ENCODE measurements at regions not wholly inside any gene's neighbourhood (a gene's known extent, or its start where the extent isn't known, plus 50 kb on each side); places are given as distances from the start of the nearest gene placed in this dataset.

DNA sequence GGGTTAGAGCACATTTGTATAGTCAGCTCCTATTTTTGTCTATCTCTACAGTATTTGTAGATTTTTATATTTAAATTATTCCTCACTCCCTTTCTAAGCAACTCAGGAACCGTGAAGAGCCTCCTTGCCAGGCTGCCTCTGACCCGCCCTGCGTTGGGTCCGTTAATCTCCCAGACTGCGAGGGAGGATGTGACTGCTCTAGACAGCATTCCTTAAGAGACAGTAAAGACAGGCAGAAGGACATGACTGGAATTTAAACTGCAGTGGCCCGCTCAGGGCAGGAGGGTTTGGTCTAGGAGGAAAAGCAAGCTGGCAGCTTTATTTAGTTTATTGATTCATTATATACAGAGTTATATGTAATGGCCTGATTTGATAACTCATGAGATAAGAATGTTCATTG, 413.7 kb downstream of the TMEM135 start:
- FAIRE-seq (no peak), DNase-seq (ENCODE audit: extremely low spot score, insufficient read length, low read depth) (no peak)

DNA sequence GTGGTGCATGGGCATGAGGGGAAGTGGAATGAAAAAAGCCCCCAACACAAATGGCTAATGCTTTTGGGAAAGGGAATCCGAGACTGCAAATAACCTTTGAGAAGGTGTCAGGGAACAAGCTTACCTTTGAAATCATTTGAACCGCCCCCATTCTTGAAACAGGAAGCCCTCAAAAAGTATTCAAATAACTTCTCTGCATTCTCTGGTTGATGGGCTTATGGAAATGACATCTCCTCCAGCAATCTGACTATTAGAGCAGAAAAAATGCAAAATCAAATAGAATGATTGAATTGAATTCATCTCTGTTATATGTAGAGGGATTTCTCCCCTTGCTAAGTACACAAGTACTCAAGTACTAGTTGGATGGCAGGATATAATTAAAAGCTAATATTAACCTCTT, 409.9 kb downstream of the TMEM135 start:
- DNase-seq (ENCODE audit: extremely low spot score, insufficient read length, low read depth) (no peak), FAIRE-seq (no peak)

DNA sequence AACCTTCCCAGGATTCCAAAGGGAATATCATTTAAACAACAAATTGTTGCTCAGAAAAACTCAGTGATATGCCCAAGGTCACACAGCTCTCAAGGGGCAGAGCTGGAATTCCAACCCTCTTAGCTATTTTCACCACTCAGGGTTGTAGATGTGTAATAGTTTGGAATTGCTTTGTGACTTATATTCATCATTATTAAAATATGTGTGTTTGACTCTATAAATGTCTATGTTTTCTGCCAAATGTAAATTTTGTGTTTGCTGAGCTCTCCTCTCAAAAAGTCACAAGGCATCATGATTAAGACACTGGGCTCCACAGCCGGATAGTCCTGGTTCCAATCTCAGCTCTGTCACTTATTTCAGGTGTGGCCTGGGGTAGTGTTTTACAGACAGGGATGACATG, 407.3 kb downstream of the TMEM135 start:
- no peak for FAIRE-seq
- no peak for DNase-seq (ENCODE audit: extremely low spot score, insufficient read length, low read depth)

DNA sequence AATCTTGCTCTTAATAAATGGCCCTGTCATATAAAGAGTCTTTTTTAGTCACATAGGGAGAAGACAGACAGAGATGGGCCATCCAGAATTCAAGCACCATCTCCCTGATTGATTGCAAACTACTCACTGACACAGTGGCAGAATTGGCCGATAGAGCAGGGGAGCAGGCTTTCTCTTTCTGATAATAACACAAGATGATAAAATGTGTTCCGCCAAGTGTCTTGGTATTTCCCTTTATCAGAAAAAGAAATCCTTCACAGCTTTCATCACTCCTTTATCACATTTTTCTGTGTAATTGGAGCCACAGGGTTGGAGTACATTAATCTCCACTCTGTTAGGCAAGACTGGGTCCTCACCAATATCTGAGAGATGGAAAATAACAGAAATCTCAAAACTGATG, 406.0 kb downstream of the TMEM135 start:
- FAIRE-seq: no peak
- no peak for DNase-seq (ENCODE audit: extremely low spot score, insufficient read length, low read depth)

DNA sequence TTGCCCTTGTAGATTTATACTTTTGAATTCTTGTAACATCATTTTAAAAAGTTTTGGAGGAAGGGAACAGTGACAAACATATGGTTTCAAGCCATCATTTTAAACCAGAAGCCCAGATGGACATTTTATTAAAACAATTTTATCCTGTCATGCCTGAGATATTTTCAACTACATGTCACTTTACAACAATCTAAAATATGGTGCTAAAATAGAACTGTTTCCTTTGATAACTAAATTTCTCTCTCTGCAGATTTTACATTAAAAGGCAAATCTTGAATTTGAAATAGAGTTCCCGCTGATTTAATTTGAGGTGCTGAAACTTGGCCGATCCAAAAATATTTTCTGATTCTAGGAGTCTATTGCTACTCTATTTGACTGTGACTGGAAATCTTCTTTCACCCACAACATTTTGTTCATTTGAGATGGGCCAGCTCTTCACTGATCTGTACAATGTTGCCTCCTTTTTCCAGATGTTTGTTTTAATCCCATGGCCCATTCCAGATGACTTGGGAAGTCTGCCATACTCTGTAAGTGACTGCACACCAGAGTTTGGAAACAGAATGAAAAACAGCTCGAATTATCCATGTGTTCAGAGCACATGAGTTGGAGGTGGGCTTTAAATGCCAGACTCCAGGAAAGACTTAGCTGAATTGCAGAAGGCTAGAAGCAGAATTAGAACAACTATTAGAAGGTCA, 402.5 kb downstream of the TMEM135 start:
- DNase-seq (ENCODE audit: extremely low spot score, insufficient read length, low read depth): no peak
- FAIRE-seq: no peak

DNA sequence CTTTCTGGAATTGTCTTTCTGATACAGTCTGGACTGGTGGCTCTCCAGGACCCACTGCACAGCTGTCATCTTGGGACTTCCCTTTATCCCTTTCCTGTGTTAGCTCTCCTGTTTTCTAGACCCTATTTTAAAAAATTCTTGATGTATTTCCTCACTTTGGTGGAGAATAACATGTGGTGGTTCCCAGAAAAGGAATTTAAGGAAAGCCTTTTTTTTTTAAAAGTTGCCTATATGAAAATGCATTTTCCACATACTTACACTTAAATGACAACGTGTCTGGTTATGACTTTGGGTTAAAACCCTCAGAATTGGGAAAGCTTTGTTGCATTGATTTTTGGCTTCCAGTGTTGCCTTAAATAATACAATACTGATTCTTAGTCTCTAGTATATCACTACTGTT, 400.7 kb downstream of the TMEM135 start:
- FAIRE-seq: no peak

DNA sequence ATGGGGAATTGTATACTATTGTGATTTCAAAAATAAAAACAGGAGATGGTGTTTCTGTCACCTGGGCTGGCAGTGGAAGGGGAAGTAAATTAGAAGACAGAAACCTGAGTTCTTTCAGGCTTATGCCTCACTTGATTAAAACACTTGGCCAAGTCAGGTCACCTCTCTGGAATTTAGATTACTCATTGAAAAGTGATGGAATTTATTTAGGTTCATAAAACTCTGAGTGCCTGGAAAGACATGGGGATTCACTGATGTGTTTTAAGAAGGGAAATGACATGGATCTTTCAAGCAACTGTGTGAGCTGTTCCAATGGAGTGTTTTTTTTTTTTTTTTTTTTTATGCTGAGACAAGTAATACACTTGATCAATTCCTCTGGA, 400.1 kb downstream of the TMEM135 start:
- no peak for DNase-seq (ENCODE audit: extremely low spot score, insufficient read length, low read depth)
- FAIRE-seq: no peak

More for the DNA sequence above, 400.7 kb downstream of the TMEM135 start:
- no peak for DNase-seq (ENCODE audit: extremely low spot score, insufficient read length, low read depth)

DNA sequence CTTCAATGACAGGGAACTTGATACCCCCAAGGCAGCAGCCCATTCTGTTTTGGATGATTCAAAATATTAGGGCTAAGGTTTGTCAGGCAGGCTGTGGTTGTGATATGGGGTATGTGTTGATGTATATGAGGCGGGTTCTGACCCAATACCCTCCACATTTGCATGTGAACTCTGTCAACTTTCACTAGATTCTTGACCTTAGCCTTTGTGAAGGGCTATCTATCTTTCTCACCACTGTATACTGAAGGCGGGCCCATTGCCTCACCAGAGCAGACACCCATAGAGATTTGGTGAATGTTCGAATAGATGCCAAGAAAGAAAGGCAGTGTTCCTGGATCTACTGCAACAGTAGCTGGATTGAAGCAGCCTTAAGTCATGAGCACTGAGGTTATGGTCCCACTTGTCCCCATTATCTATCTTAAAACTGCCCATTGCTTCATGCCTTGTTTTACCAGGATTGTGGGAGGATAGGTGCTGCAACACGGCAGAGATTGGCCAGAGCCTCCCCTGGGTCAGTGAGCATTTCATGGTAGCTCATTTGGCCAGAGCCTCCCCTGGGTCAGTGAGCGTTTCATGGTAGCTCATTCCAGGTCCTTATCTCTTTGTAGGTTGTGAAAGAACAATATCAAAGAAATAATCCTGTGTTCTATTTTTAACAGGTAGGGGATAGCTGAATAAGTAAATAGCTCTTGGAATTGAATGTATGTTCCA, 399.6 kb downstream of the TMEM135 start:
- DNase-seq (ENCODE audit: extremely low spot score, insufficient read length, low read depth) (no peak), FAIRE-seq (no peak)

DNA sequence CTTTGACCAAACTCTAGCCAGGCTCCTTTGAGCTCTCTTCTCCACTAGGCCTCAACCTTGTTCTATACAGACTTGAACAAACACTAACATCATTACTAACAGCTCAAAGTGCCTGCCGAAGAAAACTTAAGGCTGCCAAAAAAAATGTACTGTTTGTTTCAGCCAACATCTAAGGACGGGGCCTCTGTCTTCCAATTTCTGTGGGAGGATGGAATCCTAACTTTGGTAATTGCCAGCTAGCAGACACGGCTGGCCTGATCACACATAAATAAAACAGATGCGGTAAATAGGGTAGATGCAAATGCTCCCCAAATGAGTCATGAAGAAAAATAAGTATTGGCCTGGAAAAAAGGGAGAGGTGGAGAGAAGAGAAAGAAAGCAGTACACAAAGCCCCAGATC, 394.3 kb downstream of the TMEM135 start:
- FAIRE-seq: no peak
- DNase-seq (ENCODE audit: extremely low spot score, insufficient read length, low read depth): no peak

DNA sequence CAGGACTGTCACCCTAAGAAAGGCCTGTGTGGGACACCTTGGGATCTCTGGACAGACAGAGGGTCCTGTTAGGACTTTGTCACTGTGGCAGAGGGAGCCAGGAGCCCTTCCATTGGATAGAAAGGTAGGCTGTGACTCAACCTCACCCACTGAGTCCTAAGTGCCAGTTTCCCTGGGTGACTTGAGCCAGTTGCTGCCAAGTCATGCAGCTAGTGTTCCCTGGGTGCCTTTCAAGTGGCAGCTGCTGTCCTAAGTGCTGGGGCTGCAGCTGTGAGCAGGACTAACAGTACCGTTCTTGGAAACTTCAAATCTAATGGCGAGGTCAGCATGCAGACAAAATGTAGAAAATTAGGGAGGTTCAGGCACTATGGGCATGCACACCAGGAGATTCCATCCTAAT, 393.7 kb downstream of the TMEM135 start:
- no peak for FAIRE-seq
- no peak for DNase-seq (ENCODE audit: extremely low spot score, insufficient read length, low read depth)

DNA sequence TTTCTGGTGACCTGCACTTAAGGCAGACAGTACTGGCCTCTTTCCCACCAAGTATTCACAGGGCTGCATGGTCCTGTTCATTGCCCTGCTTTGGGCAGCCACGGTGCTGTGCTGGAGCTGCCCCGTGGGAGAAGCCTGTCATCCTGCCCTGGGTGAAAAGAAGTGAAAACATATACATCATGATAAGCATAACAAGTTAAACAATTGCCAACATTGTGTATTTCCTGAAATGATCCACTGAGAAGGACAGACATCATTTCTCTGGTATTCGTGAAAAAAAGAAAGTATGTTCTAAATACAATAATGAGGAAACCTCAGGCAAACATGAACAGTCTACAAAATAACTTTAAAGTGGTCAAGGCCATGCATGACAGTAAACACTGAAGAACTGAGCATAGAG, 393.1 kb downstream of the TMEM135 start:
- FAIRE-seq (no peak), DNase-seq (ENCODE audit: extremely low spot score, insufficient read length, low read depth) (no peak)

DNA sequence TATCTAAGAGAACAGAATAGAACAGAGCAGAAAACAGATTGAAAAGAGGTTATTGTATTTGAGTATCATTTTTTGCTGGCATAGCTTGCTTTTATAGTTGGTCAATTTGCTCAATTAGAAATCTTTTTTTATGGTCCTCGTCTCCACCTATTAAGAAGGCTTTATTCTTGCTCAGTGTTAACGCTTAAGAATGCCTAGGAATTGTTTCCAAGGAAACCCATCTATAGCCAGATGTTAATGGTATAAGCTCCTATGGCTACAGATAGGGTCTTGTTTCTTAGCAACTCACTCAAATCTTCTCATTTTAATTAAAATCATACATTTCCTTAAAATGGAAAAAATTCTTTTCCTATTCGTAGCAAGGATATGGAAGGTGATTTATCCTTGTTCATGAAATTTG, 392.3 kb downstream of the TMEM135 start:
- no peak for FAIRE-seq
- DNase-seq (ENCODE audit: extremely low spot score, insufficient read length, low read depth): no peak

DNA sequence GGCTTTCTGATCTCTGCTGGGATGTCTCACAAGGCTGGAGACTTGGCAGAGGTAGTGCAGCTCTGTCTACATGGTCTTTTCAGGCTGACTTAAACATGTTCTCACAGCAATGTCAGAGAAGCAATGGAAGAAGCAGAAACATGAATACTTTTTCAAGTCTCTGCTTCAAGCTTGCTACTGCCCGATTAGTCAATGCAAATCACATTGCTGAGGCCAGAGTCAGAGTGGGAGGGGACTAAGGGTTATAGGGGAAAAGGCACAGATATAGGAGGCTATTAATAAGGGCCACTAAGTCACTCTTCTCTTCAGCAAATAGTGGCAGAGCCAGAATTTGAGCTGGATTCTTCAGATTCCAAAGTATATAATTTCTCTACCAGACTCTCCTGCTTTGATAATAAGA, 390.5 kb downstream of the TMEM135 start:
- no peak for DNase-seq (ENCODE audit: extremely low spot score, insufficient read length, low read depth)

DNA sequence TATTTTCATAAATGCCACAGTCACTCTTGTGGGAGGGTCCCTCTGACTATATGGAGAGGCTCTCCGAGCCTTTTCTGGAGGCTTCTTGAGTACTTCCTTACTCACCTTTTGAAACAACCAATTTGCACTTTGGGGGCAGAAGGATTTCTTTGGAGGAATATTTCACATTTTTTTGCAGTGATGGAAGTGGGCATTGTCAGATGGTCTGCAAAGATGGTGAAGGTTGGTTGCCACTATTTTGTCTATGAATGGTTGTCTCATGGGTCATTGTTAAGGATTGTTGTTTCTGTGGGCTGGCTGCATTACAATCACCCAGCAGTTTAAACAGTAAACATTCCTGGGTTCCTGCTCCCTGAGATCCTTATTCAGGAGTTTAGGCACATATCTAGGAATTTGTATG, 388.2 kb downstream of the TMEM135 start:
- FAIRE-seq: no peak

More for the DNA sequence above, 390.5 kb downstream of the TMEM135 start:
- FAIRE-seq: no peak

DNA sequence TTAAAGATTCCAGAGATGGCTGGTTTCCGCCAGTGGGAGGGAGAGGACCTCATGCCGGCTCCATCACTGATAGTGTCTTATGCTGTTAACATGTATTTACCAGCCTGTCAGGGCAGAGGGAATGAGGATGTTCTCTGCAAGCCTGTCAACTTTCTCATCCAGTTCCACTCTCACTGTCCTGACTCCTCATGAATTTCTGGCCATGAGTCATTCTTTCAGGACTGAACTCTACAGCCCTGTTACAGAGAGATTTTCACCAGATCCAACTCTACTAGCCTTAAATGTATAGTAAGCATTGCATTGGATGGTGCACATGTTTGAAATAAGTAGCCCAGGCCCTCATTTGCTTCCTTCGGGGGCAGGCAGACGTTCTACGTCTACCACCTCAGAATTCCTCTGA, 387.7 kb downstream of the TMEM135 start:
- FAIRE-seq (no peak), DNase-seq (ENCODE audit: extremely low spot score, insufficient read length, low read depth) (no peak)

More for the DNA sequence above, 388.2 kb downstream of the TMEM135 start:
- DNase-seq (ENCODE audit: extremely low spot score, insufficient read length, low read depth): no peak

DNA sequence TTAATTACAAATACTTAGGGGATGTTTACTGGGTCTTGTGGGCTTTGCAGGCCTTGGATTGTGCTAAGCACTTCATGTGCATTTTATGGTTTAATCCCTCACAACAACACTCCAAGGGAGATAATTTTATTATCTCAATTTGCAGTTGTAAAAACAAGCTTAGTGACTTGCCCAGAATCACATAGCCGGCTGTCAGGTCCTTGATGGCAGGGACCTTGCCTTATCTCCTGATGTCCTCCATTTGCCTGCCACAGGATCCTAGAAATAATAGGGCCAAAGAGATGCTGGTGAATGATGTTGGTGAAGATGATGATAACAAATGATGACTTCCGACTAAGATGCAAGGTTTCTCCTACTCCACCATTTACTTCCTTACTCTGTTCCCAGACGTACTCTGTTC, 385.4 kb downstream of the TMEM135 start:
- FAIRE-seq: no peak

DNA sequence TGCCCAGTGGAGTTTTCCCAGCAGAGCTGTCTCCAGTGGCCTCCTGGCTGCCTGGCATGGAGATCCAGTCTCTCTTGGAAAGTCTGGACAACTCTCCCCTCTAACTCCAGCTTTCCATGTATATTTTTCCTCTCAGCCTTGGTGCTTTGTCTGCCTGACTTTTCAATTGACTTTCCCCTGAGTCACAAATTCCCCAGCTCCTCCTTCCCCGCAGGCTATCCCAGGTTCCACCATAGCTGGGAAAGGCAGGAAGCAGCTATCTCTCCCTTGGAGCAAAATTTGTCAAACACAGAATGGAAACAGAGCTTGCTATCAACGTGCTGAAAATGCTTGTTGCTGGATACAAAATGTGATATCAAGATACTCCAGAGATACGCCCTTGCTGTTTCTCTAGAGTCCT, 384.8 kb downstream of the TMEM135 start:
- FAIRE-seq (no peak), DNase-seq (ENCODE audit: extremely low spot score, insufficient read length, low read depth) (no peak)

More for the DNA sequence above, 385.4 kb downstream of the TMEM135 start:
- no peak for DNase-seq (ENCODE audit: extremely low spot score, insufficient read length, low read depth)

DNA sequence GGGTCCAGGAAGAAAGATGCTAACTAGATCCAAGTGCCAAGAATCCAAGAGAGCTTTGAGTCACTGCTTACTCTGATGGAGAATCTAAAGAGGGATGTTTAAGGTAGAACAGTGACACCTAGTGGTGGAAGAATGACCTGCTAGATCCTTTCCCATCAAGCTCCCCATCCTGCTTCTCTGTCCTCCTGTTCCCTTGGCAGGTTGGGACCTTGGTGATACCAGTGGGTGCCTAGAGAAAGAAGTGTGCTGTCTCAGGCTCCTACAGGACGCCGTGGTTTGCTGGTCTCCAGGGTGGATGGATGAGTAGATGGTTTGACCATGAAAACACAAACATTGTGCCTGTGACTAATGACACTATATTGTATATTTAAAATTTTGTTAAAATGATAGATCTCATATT, 383.7 kb downstream of the TMEM135 start:
- FAIRE-seq (peak; percentile 81), DNase-seq (ENCODE audit: extremely low spot score, insufficient read length, low read depth) (peak; percentile 15)

DNA sequence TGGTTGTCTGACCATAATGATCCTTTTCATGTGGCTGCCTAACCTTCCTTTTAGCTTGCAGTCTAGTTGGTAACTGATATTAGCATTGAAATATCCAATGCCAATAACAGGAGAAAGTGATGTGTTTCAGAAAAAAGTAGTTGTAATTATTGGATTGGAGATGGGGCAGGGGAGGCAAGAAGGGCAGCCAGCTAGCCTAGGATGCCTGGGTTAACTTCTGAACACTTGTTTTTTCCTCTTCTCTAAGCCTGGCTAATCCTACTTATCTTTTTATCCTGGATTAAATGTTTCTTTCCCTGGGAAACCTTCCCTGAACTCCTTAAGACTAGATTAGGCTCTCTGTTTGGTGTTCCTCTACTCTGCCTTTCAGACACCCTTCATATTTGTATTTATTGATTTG, 380.2 kb downstream of the TMEM135 start:
- DNase-seq (ENCODE audit: extremely low spot score, insufficient read length, low read depth) (no peak), FAIRE-seq (no peak)

DNA sequence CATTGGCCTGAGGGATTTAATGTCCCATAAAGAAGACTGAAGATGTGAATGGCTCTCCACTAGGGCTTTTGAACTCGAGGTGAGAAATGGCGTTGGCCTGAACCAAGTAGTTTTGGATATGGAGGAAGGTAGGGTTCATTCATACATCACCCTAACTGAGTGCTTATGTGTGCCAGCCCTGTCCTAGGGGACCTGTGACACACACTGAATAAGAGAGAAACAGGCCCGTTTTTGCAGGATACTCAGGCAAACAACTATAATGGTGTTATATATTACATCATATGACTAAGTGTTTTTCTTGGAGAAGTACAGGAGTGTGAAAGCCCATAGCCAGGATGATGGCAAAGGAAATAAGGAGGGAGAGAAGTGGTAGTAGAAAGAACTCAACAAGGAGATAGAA, 368.1 kb downstream of the TMEM135 start:
- DNase-seq (ENCODE audit: extremely low spot score, insufficient read length, low read depth) (no peak), FAIRE-seq (no peak)

DNA sequence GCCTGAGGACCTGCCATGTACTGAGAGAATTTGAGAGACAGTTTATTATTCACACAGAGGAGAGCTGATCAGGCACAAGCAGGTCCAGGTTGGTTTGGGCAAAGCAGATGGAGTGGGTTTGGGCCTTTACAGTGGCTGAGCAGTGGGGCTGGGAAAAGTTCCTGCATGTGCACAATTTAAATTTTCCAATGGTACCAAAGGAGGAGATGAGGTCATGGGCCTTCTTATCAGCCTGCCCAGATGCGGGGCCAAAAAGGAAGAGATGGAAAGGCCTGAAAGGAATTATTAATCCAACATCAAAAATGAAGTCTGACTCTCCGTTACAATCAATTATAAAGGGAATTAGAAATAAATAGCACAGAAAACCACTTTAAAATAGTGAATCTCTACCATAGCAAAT, 367.6 kb downstream of the TMEM135 start:
- DNase-seq (ENCODE audit: extremely low spot score, insufficient read length, low read depth) (no peak), FAIRE-seq (no peak)

DNA sequence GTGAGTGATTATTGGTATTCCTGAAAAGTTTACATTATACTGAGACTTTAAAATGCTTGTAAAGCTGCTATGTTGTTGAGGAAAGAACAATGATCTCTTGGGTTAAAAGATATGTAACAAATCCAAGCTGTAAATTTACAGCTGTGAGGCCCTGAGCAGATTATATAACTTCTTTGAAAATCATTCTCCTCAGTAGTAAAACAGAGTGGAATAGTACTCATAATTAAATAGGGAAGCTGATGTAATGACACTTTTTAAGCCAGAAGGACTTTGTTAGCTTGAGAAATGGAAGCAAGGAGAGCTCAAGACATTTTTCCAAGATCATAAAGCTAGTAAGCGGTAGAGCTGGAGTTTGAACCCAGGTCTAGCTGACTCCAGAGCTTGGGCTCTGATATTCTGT, 363.9 kb downstream of the TMEM135 start:
- no peak for FAIRE-seq
- no peak for DNase-seq (ENCODE audit: extremely low spot score, insufficient read length, low read depth)

All from GM18507 (cell line).